Cardiac fibroblast (primary cell): ENCODE measurements at regions not wholly inside any gene's neighbourhood (a gene's known extent, or its start where the extent isn't known, plus 50 kb on each side); places are given as distances from the start of the nearest gene placed in this dataset.

Experiments used
- DNase-seq, 2 donors: peaks; one replicate each; pipeline versions ENCODE4 v3.0.0 to v3.0.0-alpha.2; 2010; ENCODE audit warnings: low read depth in 2 of 2
- H3K4me3 ChIP-seq, 2 donors: replicated peaks in 1 of 2; 1 replicate in 1 of 2; 2 replicates in 1 of 2; pipeline ENCODE4 v1.5.1; 2011; ENCODE audit warnings: low read depth in 2 of 2, low read length in 2 of 2, mild to moderate bottlenecking in 2 of 2, moderate library complexity in 1 of 2
- CTCF ChIP-seq: IDR thresholded peaks from one replicate; pipeline ENCODE4 v1.5.1; 2011; ENCODE audit warnings: low read depth, mild to moderate bottlenecking, low read length, inconsistent platforms

- no peak for TF ChIP-seq CTCF
- H3K4me3 ChIP-seq: no peak overlapping the region
- no peak for DNase-seq
These were observed 545.2 kb upstream of the ACO1 start for GRCh38 chr9:31839273-31839672.

- no peak for TF ChIP-seq CTCF
- no peak for DNase-seq
- H3K4me3 ChIP-seq: no peak overlapping the region
These were observed 543.7 kb upstream of the ACO1 start for GRCh38 chr9:31840702-31841101.

GRCh38 chr9:31847963-31848362, 536.5 kb upstream of the ACO1 start:
- TF ChIP-seq CTCF: no peak
- no peak for DNase-seq
- H3K4me3 ChIP-seq: no peak overlapping the region

- DNase-seq: no peak
- no peak for TF ChIP-seq CTCF
- no peak overlapping the region for H3K4me3 ChIP-seq
These were observed 535.7 kb upstream of the ACO1 start for GRCh38 chr9:31848505-31849285.

GRCh38 chr9:31854187-31854586, 530.3 kb upstream of the ACO1 start:
- H3K4me3 ChIP-seq: no peak overlapping the region
- TF ChIP-seq CTCF: no peak
- no peak for DNase-seq

GRCh38 chr9:31868830-31869229, 515.6 kb upstream of the ACO1 start:
- DNase-seq: no peak
- no peak for TF ChIP-seq CTCF
- no peak overlapping the region for H3K4me3 ChIP-seq

GRCh38 chr9:31870276-31870675, 514.2 kb upstream of the ACO1 start:
- DNase-seq: no peak
- TF ChIP-seq CTCF: no peak
- H3K4me3 ChIP-seq: no peak overlapping the region
